PC-9 (cell line): ENCODE measurements at regions not wholly inside any gene's neighbourhood (a gene's known extent, or its start where the extent isn't known, plus 50 kb on each side); places are given as distances from the start of the nearest gene placed in this dataset.
"Not testable (repeated sequence)": the region's sequence is repeated elsewhere in the genome, so short reads cannot be mapped to it uniquely, and the experiment has no call there.

Experiments
- BruUV-seq: library from RNA; stranded (reverse); fragments of 400-500 nt; replicated peaks from 2 replicates; lab custom pipeline; 2021; lab: Mats Ljungman, UMichigan
- CTCF ChIA-PET: fragments of 300-600 bp; sonication (Branson Sonifier 250); formaldehyde crosslinking; loops from one replicate; lab custom pipeline; 2022; ENCODE audit warnings: antibody characterized with exemption; lab: Charles Lee
- POLR2A ChIA-PET: fragments of 300-600 bp; sonication (Branson Sonifier 250); formaldehyde crosslinking; loops from one replicate; lab custom pipeline; 2022; ENCODE audit warnings: antibody characterized with exemption; ENCODE audit not compliant: unreplicated experiment; lab: Charles Lee
- DNase-seq, 2 experiments: peaks; one replicate each; pipeline versions ENCODE4 v3.0.0 to v3.0.0-alpha.2; 2015 to 2022; ENCODE audit warnings: mixed read lengths in 1 of 2
- H2AFZ ChIP-seq: fragments of 200-600 bp; sonication (generic); 2 replicates; pipeline ENCODE4 v1.8.1; 2017; ENCODE audit warnings: antibody characterized with exemption
- H3F3A ChIP-seq: fragments of 200-600 bp; sonication (generic); 2 replicates; pipeline ENCODE4 v1.8.1; 2017; ENCODE audit warnings: antibody characterized with exemption, mild to moderate bottlenecking, low read depth; ENCODE audit not compliant: insufficient read depth
- H3K27ac ChIP-seq: fragments of 200-600 bp; sonication (generic); 2 replicates; pipeline ENCODE4 v1.6.1; 2016; ENCODE audit warnings: mixed run types
- H3K27me3 ChIP-seq: fragments of 200-600 bp; sonication (generic); 2 replicates; pipeline ENCODE4 v1.6.1; 2016; ENCODE audit warnings: low read depth, mixed run types; ENCODE audit not compliant: insufficient read depth
- H3K36me3 ChIP-seq: fragments of 200-600 bp; sonication (generic); 2 replicates; pipeline ENCODE4 v1.6.1; 2016; ENCODE audit warnings: low read depth, mixed run types
- H3K4me1 ChIP-seq: fragments of 200-600 bp; sonication (generic); replicated peaks from 2 replicates; pipeline ENCODE4 v1.6.1; 2016; ENCODE audit warnings: mixed run types; ENCODE audit not compliant: insufficient read depth
- H3K4me2 ChIP-seq: fragments of 200-600 bp; sonication (generic); 2 replicates; pipeline ENCODE4 v1.6.1; 2017; ENCODE audit warnings: mixed run types
- H3K4me3 ChIP-seq: fragments of 200-600 bp; sonication (generic); 2 replicates; pipeline ENCODE4 v1.6.1; 2016; ENCODE audit warnings: mixed run types
- H3K79me2 ChIP-seq: fragments of 200-600 bp; sonication (generic); 2 replicates; pipeline ENCODE4 v1.6.1; 2017; ENCODE audit warnings: low read depth, mixed run types
- H3K9me2 ChIP-seq: fragments of 200-600 bp; sonication (generic); 2 replicates; pipeline ENCODE4 v1.8.1; 2017; ENCODE audit warnings: mild to moderate bottlenecking; ENCODE audit not compliant: insufficient read depth
- H3K9me3 ChIP-seq: fragments of 200-600 bp; sonication (generic); 2 replicates; pipeline ENCODE4 v1.8.1; 2016; ENCODE audit warnings: low read depth; ENCODE audit not compliant: insufficient read depth
- H4K20me1 ChIP-seq: fragments of 200-600 bp; sonication (generic); 2 replicates; pipeline ENCODE4 v1.8.1; 2017; ENCODE audit not compliant: insufficient read depth
- CTCF ChIP-seq: fragments of 200-600 bp; sonication (generic); conservative IDR thresholded peaks from 2 replicates; pipeline ENCODE4 v1.6.1; 2017; ENCODE audit warnings: mixed run types, antibody characterized with exemption, mild to moderate bottlenecking, moderate library complexity
- intact Hi-C: fragments of 100-400 bp; cut with micrococcal nuclease; formaldehyde crosslinking; loops from one replicate; pipeline ENCODE4 v1.10.0; 2022; ENCODE audit not compliant: unreplicated experiment

- H3K27ac ChIP-seq, DNase-seq, H3F3A ChIP-seq, intact Hi-C loops, H3K79me2 ChIP-seq, CTCF ChIA-PET, H4K20me1 ChIP-seq, BruUV-seq, H3K9me3 ChIP-seq, H3K4me1 ChIP-seq, H3K36me3 ChIP-seq, H2AFZ ChIP-seq, H3K4me3 ChIP-seq, H3K9me2 ChIP-seq, H3K4me2 ChIP-seq, H3K27me3 ChIP-seq, POLR2A ChIA-PET: not testable (repeated sequence)
These were observed 2997.8 kb upstream of the TEKT4 start for GRCh38 chr2:91873416-91873815.

GRCh38 chr2:91877658-91878210 lies 2993.5 kb upstream of the TEKT4 start:
- H3K27me3 ChIP-seq, POLR2A ChIA-PET, H3F3A ChIP-seq, H3K4me2 ChIP-seq, DNase-seq, intact Hi-C loops, CTCF ChIA-PET, H3K4me1 ChIP-seq, H3K79me2 ChIP-seq, BruUV-seq, H3K4me3 ChIP-seq, H3K9me3 ChIP-seq, H4K20me1 ChIP-seq, H2AFZ ChIP-seq, H3K9me2 ChIP-seq, H3K27ac ChIP-seq, H3K36me3 ChIP-seq: not testable (repeated sequence)

- DNase-seq: peak in 1 of 2 experiments; percentile 3
- H3K79me2 ChIP-seq, BruUV-seq, H3K4me2 ChIP-seq, intact Hi-C loops, H3F3A ChIP-seq, H4K20me1 ChIP-seq, H3K4me1 ChIP-seq, CTCF ChIA-PET, H3K9me3 ChIP-seq, H3K9me2 ChIP-seq, H3K36me3 ChIP-seq, H3K27ac ChIP-seq, H2AFZ ChIP-seq, H3K4me3 ChIP-seq, H3K27me3 ChIP-seq, POLR2A ChIA-PET: not testable (repeated sequence)
- TF ChIP-seq CTCF: peak; percentile 67
These were observed 2976.1 kb upstream of the TEKT4 start for GRCh38 chr2:91895091-91895490.

- POLR2A ChIA-PET, H3K4me3 ChIP-seq, H3K9me3 ChIP-seq, BruUV-seq, H3K27me3 ChIP-seq, DNase-seq, H4K20me1 ChIP-seq, H3K9me2 ChIP-seq, H2AFZ ChIP-seq, H3K27ac ChIP-seq, CTCF ChIA-PET, H3K79me2 ChIP-seq, H3F3A ChIP-seq, H3K36me3 ChIP-seq, H3K4me1 ChIP-seq, intact Hi-C loops, H3K4me2 ChIP-seq: not testable (repeated sequence)
These were observed 2953.6 kb upstream of the TEKT4 start for GRCh38 chr2:91917602-91918001.
